Transverse colon (tissue), 3 donors: ENCODE measurements at regions not wholly inside any gene's neighbourhood (a gene's known extent, or its start where the extent isn't known, plus 50 kb on each side); places are given as distances from the start of the nearest gene placed in this dataset.

Experiments
- EP300 ChIP-seq: sonication (generic); formaldehyde crosslinking; IDR thresholded peaks from one replicate; pipeline ENCODE4 v1.6.1; 2017; ENCODE audit warnings: antibody characterized with exemption, low read depth
- POLR2A ChIP-seq: fragments of 450-650 bp; IDR thresholded peaks from one replicate; pipeline ENCODE4 v1.6.1; 2016; ENCODE audit warnings: antibody characterized with exemption, mild to moderate bottlenecking, moderate library complexity
- TF ChIP-seq, protein P1 (sequence below), 5 experiments: fragments of 200-600 bp in 3 of 5; fragments of 450-650 bp in 2 of 5; sonication (generic) in 3 of 5; IDR thresholded peaks; 1 replicate in 2 of 5; 2 replicates in 3 of 5; pipeline ENCODE4 v1.5.1; 2016 to 2017; ENCODE audit warnings: antibody characterized with exemption in 5 of 5, inconsistent platforms in 3 of 5, mild to moderate bottlenecking in 2 of 5, moderate library complexity in 1 of 5

DNA sequence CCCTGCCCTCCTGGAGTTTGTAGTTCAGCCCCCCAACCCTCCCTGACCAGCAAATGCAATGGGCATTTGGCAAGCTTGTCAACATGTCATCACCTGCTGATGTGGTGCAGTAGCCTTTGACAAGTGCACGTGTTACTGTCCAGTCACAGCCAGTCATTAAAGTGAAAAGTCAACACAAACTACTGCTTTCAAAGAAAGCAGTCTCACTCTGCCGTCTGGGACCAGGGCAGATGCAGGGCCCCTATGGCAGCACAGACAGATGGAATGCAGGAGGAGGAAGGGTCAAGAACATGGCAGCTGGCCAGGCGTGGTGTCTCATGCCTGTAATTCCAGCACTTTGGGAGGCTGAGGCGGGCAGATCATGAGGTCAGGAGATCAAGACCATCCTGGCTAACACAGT, 222.4 kb upstream of the OSR1 start:
- TF ChIP-seq, protein P1, sequence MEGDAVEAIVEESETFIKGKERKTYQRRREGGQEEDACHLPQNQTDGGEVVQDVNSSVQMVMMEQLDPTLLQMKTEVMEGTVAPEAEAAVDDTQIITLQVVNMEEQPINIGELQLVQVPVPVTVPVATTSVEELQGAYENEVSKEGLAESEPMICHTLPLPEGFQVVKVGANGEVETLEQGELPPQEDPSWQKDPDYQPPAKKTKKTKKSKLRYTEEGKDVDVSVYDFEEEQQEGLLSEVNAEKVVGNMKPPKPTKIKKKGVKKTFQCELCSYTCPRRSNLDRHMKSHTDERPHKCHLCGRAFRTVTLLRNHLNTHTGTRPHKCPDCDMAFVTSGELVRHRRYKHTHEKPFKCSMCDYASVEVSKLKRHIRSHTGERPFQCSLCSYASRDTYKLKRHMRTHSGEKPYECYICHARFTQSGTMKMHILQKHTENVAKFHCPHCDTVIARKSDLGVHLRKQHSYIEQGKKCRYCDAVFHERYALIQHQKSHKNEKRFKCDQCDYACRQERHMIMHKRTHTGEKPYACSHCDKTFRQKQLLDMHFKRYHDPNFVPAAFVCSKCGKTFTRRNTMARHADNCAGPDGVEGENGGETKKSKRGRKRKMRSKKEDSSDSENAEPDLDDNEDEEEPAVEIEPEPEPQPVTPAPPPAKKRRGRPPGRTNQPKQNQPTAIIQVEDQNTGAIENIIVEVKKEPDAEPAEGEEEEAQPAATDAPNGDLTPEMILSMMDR (IDR thresholded peaks at IDR 0.05), result no peak
- no peak for TF ChIP-seq EP300
- no peak for TF ChIP-seq POLR2A
